SKM-1 treated with dmso at 0.1 percent for 144 hours (cell line): ENCODE measurements at regions not wholly inside any gene's neighbourhood (a gene's known extent, or its start where the extent isn't known, plus 50 kb on each side); places are given as distances from the start of the nearest gene placed in this dataset.
A peak's percentile ranks its signal among the peaks of the same experiment; 100 is the strongest.

Experiments used
- DNase-seq: peaks from one replicate; lab custom pipeline; 2025; ENCODE audit not compliant: unreplicated experiment; lab: John Stamatoyannopoulos, UW

DNA sequence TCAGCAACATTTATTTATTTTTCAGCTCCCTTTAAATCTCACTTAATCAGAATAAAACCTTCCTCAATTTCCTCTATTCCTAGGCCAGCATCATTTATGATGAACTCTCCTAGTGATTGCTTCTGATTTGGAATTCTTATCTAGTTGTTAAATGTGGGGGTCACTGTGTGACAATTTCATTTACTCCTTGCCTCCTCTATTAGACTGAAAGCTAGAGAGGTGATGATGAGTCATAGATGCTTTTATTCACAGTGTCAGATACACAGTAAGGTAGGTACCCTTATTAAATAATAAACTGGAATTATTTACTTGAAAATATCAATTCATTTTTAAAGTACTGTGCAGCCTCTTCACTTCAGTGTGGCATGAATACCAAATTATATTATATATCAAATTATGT, 960.6 kb downstream of the MAT2B start:
- DNase-seq: no peak

- no peak for DNase-seq
Measured at GRCh38 chr5:164470312-164470711, 964.9 kb downstream of the MAT2B start.

DNA sequence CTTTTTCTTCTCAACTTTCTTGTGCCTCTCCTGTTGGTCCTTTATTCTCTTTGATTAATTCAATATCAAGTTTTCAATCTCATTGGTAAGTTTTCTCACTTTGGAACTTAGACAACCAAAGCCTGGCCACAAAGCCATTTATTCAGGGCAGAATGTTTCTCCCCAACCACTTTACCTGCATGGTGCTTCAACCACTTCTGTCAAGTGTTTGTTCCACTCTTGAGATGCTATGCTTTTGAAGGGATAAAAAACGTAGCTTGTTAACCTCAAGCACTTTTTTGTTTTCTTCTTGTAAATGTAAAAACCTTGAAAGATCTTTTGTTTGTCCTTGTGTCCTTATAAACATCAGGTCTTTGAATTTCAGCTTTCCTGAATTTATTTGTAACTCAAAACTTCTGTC, 966.7 kb downstream of the MAT2B start:
- no peak for DNase-seq

DNA sequence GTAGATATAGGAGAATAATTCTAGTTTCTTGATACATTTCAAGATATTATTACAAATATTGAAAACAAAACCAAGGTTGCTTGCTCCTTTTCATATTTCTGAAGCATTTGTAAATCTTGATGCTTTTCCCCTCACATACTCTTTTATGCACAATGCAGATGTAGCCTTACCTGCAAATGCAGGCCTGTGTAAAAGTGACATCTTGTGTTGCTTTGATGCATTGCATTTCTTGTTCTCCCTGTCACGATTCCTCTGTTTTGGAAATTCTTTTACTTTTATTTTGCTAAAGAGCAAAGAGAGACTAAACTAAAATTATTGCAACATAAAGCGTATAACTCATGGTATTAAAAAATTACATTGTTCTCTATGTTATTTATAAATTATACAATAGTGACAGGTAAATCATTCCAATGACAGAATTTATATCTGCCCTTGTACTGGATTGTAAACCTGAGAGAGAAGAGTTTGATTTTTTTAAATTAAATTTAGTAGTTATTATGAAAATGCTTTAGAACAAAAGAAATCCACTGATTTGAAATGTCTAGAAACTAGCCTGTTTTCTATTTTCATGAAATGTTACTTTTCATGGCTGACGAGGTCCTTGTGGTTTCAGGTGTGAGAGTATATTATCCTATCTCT, 970.0 kb downstream of the MAT2B start:
- no peak for DNase-seq

- DNase-seq: no peak
Measured at GRCh38 chr5:164481270-164481669, 975.9 kb downstream of the MAT2B start.

DNA sequence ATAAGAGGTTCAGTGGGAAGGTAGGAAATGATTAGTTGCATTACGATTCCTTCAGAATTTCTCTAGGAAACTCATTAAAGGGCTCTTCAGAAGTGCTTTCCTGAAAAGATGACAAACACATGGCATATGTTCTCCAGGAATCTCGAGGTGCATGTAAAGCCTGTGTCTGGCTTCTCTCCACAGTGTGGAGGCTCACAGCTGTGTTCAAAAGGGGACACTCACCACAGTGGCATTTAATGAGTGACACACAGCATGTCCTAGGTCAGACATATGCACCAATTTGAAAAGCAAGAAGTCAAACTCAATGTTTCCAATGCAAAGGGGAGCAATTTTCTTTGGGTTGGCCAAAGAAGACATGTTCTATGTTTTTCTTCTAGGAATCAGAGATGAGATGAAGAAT, 976.9 kb downstream of the MAT2B start:
- no peak for DNase-seq

DNA sequence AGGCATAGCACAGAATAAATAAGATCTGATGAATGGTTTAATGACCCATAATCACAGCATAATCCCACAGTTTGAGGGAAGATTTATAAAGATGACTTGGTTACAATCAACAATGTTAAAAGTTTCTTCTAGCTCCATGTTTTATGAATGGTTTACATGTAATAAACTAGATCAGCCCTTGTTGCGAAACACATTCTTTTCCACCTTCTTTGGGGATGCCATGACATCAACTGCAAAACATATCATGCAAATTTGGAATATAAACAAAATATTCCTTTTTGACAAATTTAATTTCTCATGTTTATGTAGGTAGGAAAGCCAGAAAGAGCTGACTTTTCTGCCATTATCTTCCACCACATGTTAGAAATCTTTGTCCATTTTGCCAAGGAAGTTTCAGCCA, 979.5 kb downstream of the MAT2B start:
- no peak for DNase-seq

- no peak for DNase-seq
Measured at GRCh38 chr5:164487939-164488338, 982.5 kb downstream of the MAT2B start.

GRCh38 chr5:164497311-164498064, 992.1 kb downstream of the MAT2B start:
- no peak for DNase-seq

DNA sequence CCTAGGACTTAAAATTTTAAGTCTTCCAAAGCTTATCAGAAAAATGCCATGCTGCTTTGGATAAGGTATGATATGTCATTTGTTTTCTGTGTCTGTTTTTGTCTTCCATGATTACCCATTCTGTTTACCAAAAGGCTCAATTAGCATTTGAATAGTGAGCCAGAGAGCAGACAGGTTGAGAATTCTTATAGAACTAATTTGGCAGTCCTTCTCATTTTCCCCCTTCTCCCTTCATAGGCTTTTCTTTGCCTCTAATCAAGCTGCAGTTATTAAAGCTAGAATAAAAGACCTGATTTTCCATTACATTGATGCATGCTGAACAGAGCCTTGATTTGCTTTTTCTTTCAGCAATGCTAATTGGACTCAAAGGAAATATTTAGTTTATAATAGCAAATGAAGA, 993.0 kb downstream of the MAT2B start:
- DNase-seq: no peak

DNA sequence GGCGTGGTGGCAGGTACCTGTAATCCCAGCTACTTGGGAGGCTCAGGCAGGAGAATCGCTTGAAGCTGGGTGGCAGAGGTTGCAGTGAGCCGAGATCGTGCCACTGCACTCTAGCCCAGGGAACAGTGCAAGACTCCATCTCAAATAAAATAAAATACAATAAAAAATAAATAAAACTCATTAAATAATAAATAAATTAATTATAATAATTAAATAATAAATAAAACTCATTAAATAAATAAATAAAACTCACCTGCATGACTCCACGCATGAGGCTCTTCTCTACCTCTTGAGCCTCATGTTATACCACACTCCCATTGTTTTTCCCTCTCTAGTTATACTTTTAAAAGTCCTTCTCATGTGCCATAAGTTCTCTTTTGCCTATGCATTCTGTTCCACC, 995.4 kb downstream of the MAT2B start:
- no peak for DNase-seq

GRCh38 chr5:164501344-164501743, 995.9 kb downstream of the MAT2B start:
- no peak for DNase-seq

- DNase-seq: peak; percentile 41
Measured at GRCh38 chr5:164504141-164504772, 998.8 kb downstream of the MAT2B start.

DNA sequence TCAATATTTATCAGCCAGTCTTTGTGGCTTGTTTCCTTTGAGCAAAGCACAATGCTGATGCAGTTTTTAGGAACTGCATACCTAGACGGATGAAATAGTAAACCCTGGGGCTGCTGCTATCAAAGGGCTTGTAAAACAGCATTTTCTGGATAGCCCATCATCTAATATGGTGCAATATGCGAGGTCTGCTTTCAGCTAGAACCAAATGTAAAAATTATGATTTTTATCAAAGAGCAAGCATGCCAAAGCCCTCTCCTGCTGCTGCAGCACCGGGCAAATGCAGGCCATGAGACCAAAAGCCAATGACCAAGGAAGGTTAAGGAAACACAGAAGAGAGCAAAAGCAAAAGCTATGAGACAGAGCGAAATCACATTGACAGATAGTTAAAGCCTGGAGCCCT, 1000.4 kb downstream of the MAT2B start:
- no peak for DNase-seq

GRCh38 chr5:164518067-164518740, 1012.8 kb downstream of the MAT2B start:
- no peak for DNase-seq

GRCh38 chr5:164518741-164519080, 1013.3 kb downstream of the MAT2B start:
- no peak for DNase-seq

- no peak for DNase-seq
Measured at GRCh38 chr5:164532235-164532900, 1026.9 kb downstream of the MAT2B start.

DNA sequence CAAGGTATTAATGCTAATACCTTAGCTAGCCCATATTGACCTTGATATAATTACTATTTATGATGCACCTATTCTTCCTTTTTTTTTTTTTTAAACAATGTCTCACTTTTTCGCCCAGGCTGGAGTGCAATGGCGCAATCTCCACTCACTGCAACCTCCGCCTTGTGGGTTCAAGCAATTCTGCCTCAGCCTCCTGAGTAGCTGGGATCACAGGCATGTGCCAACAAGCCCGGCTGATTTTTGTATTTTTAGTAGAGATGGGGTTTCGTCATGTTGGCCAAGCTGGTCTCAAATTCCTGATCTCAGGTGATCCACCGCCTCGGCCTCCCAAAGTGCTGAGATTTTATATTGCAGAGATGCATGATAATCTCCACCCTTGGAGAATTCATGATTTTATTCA, 1028.0 kb downstream of the MAT2B start:
- peak; percentile 6 for DNase-seq

DNA sequence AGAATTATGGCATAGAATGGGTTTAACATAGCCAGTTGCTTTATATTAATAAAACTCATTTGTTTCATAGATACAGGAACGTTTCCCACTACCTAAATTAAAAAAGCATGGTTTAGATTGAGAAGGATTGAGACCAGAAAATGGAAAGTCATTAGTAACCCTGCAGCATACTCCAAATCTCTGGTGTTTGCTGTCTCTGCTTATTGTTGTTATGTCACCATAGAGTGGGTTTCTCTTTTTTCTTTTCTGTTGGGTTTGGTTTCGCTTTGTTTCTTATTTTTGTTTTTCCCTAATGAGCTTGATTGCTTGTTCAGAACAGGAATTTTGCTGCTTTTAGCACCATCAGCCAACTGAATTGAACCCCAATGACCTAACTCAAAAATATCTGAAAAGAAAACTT, 1034.8 kb downstream of the MAT2B start:
- no peak for DNase-seq

- DNase-seq: no peak
Measured at GRCh38 chr5:164545507-164545906, 1040.1 kb downstream of the MAT2B start.

GRCh38 chr5:164553851-164554250, 1048.4 kb downstream of the MAT2B start:
- DNase-seq: no peak
